T47D (cell line): ENCODE measurements at regions not wholly inside any gene's neighbourhood (a gene's known extent, or its start where the extent isn't known, plus 50 kb on each side); places are given as distances from the start of the nearest gene placed in this dataset.

Experiments used
- DNase-seq, 2 experiments: peaks; one replicate each; pipeline versions ENCODE4 v3.0.0 to v3.0.0-alpha.2; 2011 to 2012; ENCODE audit warnings: low read depth in 1 of 2, low spot score in 1 of 2
- JUND ChIP-seq: IDR thresholded peaks from 2 replicates; pipeline ENCODE4 v1.6.1; 2012; ENCODE audit warnings: low read depth
- in situ Hi-C: cut with HindIII; loops from 2 replicates; pipeline ENCODE4 v1.10.0; 2016; ENCODE audit warnings: low sequenced_read_pairs, low pct_unique_long_range_greater_than_20kb

GRCh38 chr20:11394145-11394833 lies 523.4 kb upstream of the BTBD3 start:
- in situ Hi-C loops: no loop called here
- DNase-seq: no peak
- no peak for TF ChIP-seq JUND

GRCh38 chr20:11395581-11395980 lies 522.1 kb upstream of the BTBD3 start:
- no peak for TF ChIP-seq JUND
- no peak for DNase-seq
- in situ Hi-C loops: no loop called here

GRCh38 chr20:11401988-11402387 lies 515.7 kb upstream of the BTBD3 start:
- no peak for TF ChIP-seq JUND
- in situ Hi-C loops: no loop called here

GRCh38 chr20:11403711-11404110 lies 514.0 kb upstream of the BTBD3 start:
- in situ Hi-C loops: no loop called here
- DNase-seq: no peak
- TF ChIP-seq JUND: no peak

More at GRCh38 chr20:11401988-11402387, 515.7 kb upstream of the BTBD3 start:
- no peak for DNase-seq

GRCh38 chr20:11406877-11407276 lies 510.8 kb upstream of the BTBD3 start:
- in situ Hi-C loops: no loop called here
- DNase-seq: no peak
- no peak for TF ChIP-seq JUND

- in situ Hi-C loops: no loop called here
- no peak for DNase-seq
- TF ChIP-seq JUND: no peak
Observed at GRCh38 chr20:11409561-11409960, 508.1 kb upstream of the BTBD3 start.

- in situ Hi-C loops: no loop called here
- no peak for TF ChIP-seq JUND
- peak; percentile 10 to 99 for DNase-seq
Observed at GRCh38 chr20:11411765-11412164, 505.9 kb upstream of the BTBD3 start.

- DNase-seq: no peak
- in situ Hi-C loops: no loop called here
- TF ChIP-seq JUND: no peak
Observed at GRCh38 chr20:11426948-11427347, 490.7 kb upstream of the BTBD3 start.

- no peak for DNase-seq
Observed at GRCh38 chr20:11429168-11429567, 488.5 kb upstream of the BTBD3 start.

GRCh38 chr20:11429889-11430519 lies 487.7 kb upstream of the BTBD3 start:
- TF ChIP-seq JUND: no peak
- DNase-seq: no peak
- in situ Hi-C loops: no loop called here

More at GRCh38 chr20:11429168-11429567, 488.5 kb upstream of the BTBD3 start:
- in situ Hi-C loops: no loop called here
- no peak for TF ChIP-seq JUND

GRCh38 chr20:11430652-11431051 lies 487.0 kb upstream of the BTBD3 start:
- in situ Hi-C loops: no loop called here
- DNase-seq: no peak
- no peak for TF ChIP-seq JUND

- no peak for DNase-seq
- no peak for TF ChIP-seq JUND
- in situ Hi-C loops: no loop called here
Observed at GRCh38 chr20:11431621-11432020, 486.1 kb upstream of the BTBD3 start.

- no peak for DNase-seq
- TF ChIP-seq JUND: no peak
- in situ Hi-C loops: no loop called here
Observed at GRCh38 chr20:11432407-11432806, 485.3 kb upstream of the BTBD3 start.
